HG02884 (cell line): ENCODE measurements at regions not wholly inside any gene's neighbourhood (a gene's known extent, or its start where the extent isn't known, plus 50 kb on each side); places are given as distances from the start of the nearest gene placed in this dataset.

ENCODE experiments used
- ATAC-seq: cut with Tn5 transposase; IDR thresholded peaks from one replicate; pipeline ENCODE4 v1.9.1; 2021; ENCODE audit warnings: mild to moderate bottlenecking, moderate library complexity; ENCODE audit not compliant: unreplicated experiment

GRCh38 chr20:23207826-23208540, 121.9 kb upstream of the CD93 start:
- ATAC-seq, result no peak

- ATAC-seq, result no peak
Observed at GRCh38 chr20:23206995-23207394, 120.9 kb upstream of the CD93 start.

DNA sequence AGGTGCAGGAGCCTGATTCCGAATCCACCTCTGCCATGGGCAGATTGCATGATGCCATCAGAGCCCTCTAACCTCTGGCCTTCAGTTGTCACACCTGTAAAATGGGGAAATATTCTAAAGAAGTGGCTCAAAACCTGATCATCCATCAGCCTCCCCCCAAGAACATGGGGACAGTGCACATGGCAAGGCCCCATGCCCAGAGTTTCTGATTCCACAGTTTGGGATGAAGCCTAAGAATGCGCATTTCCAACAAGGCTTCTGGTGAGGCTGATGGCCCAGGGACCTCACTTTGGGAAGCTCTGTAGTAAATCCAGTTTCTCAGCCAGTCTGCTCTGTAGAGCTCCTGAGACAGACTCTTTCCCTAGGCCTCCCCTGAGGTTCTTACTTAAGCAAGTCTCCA, 119.9 kb upstream of the CD93 start:
- ATAC-seq, result no peak

- ATAC-seq, result no peak
Observed at GRCh38 chr20:23205611-23206041, 119.5 kb upstream of the CD93 start.

- ATAC-seq, result no peak
Observed at GRCh38 chr20:23205211-23205610, 119.1 kb upstream of the CD93 start.

DNA sequence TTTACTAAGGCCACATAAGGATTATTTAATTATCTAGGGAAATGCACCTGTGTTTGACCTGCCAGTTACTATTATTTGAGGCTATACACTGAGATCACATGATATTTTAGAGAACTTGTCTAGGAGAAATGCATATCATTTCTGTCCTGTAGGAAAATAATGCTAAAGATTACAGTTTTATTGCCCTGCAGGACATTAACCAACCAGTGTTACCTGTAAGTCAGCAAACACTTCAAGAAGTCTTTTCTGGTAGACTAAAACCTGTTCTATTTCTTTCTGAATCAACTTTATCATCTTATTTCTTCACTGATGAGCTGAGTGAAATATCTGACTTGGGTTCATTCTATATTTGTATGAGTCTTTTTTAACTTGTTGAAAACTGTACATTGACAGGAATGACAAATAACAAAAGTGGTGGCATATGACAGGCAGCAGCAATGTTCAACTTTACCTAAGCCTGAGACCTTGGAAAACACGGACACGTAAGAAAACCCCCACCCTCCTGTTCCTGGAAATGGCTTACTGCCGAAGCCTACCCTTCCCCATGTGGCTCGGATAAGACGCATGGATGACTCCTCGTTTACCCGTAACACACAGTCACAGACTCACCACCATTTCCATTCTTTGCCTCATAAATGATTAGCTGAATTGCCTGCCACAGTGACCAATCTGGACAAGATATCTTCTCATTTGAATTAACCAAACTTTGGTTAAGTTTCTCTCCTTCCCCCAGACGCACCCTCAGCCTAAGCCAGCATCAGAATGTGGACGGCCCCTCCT, 118.0 kb upstream of the CD93 start:
- no peak for ATAC-seq

DNA sequence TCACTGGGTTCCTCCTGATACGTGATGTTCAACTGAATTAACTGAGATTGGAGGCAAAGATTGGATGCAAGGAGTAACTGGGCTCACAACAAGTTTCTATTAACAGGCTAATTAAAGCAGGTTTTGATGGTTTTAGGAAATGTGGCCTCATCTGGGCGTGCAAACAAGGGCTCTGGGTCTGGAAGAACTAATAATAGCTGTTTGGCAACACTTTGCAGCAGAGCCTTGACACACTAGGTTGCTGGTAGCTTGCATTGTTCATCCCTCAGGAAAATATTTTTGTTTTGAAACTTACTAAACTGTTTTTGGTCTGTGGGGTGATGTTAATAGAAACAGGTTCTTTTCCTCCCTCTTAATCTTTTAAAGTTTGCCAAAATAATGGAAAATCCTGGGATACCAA, 117.2 kb upstream of the CD93 start:
- no peak for ATAC-seq

- ATAC-seq, result no peak
Observed at GRCh38 chr20:23201658-23202057, 115.5 kb upstream of the CD93 start.

GRCh38 chr20:23200914-23201313, 114.8 kb upstream of the CD93 start:
- ATAC-seq, result peak; percentile 43

DNA sequence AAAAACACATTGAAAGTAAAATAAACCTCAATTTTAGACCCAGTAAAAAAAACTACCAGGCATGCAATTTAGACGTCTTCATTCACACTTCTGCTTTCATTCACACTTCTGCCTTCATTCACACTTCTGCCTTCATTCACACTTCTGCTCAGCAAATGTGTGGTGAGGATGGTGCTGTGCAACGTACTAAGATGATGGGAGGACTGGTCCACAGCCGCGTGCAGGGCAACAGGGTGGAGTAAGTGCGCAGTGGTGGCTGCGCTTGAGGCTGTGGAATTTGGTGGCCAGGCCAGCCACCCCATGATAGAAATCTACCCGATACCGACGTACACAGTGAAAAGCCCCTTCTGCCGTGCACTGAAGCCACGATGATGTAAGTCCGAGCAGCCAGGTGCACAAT, 114.3 kb upstream of the CD93 start:
- no peak for ATAC-seq

- no peak for ATAC-seq
Observed at GRCh38 chr20:23199356-23199755, 113.2 kb upstream of the CD93 start.

- no peak for ATAC-seq
Observed at GRCh38 chr20:23198815-23199214, 112.7 kb upstream of the CD93 start.

DNA sequence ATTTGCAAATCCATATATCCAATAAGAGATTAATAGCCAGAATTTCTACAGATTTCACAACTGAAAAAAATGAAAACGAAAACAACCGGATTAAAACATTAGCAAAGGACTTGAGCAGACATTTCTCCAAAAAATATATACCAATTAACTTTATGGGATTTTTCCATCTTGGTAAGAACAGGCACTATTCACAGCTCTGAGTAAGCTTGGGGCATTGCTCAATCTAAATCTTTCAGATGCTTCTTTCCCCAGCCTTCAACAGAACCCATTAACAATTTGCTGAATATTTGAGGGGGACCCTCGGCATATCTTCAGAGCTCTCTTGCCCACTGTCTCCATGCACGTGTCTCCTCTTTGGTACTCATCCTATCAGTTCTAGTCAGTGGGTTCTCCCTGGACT, 111.7 kb upstream of the CD93 start:
- ATAC-seq, result no peak

- peak; percentile 81 for ATAC-seq
Observed at GRCh38 chr20:23195636-23196035, 109.5 kb upstream of the CD93 start.

- no peak for ATAC-seq
Observed at GRCh38 chr20:23193801-23194384, 107.8 kb upstream of the CD93 start.

DNA sequence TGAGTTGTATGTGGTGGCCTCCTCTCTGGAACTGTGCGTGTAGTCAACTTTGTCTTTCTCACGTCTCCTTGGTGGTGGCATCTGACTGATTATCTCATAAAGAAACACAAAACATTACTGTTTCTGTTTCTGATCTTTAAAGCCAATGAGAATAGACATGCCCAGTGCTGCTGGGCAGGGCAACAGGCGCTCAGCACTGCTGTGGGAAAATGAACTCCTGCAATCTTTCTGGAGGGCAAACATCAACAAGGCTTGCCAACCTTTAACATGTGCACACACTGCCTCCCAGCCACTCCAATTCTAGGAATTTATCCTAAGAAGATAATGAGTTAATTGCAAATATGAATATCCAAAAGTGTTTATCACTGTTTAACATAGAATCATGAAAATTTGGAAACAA, 106.3 kb upstream of the CD93 start:
- no peak for ATAC-seq

DNA sequence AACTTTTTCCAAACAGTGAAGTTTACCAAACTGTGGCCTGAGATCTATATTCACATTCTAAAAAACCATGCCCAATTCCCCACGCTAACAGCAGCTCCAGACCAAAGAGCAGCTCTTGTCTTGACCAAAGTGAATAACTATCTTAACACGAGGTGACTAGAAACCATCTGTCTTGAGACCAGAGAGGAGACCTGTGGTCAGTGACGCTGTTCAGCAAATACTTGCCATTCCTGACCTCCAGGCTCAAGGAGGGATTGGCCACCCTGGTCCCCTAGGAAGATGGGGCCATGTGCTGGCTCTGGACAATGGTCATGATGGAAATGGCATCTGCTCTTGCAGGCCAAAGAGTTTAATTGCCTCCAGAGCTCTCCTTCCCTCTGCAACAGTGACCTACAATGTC, 104.4 kb upstream of the CD93 start:
- no peak for ATAC-seq

DNA sequence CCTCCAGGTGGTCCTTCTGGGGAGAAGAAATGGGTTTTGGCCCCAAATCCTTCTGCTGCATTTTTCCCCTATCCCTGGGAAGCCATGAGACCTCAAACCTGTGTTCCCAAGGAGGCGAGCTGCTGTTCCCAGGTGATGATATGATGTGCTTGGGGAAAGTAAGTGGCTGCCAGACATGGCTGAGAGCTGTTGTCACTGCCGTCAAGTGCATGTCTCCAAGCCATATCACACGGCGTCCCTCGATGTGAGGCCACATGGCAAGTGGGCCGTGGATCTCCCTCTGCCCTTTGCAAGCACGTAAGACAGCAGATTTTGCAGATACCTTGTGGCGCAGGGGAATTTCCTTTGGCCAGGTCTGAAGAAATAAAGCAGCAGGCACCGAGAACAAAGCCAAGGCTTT, 103.7 kb upstream of the CD93 start:
- ATAC-seq, result no peak

- ATAC-seq, result no peak
Observed at GRCh38 chr20:23189341-23189740, 103.2 kb upstream of the CD93 start.

DNA sequence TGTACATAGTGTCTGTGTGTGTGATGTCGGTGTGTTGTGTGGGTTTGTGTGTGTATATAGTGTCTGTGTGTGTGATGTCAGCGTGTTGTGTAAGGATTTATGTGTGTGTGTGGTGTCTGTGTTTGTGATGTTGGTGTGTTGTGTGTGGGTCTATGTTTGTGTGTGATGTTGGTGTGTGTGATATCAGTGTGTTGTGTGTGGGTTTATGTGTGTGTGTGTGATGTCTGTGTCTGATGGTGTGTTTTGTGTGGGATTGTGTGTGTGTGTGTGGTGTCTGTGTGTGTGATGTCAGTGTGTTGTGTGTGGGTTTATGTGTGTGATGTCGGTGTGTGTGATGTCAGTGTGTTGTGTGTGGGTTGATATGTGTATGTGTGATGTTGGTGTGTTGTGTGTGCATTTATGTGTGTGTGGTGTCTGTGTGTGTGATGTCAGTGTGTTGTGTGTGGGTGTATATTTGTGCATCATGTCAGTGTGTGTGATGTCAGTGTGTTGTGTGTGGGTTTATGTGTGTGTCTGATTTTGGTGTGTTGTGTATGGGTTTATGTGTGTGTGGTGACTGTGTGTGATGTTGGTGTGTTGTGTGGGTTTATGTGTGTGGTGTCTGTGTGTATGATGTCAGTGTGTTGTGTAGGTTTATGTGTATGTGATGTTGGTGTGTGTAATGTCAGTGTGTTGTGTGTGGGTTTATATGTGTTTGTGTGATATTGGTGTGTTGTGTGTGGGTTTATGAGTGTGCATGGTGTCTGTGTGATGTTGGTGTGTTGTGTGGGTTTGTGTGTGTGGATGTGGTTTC, 102.4 kb upstream of the CD93 start:
- ATAC-seq, result no peak

- ATAC-seq, result no peak
Observed at GRCh38 chr20:23187751-23188150, 101.6 kb upstream of the CD93 start.
